Inferior parietal cortex (tissue), 1 donor: ENCODE measurements at regions not wholly inside any gene's neighbourhood (a gene's known extent, or its start where the extent isn't known, plus 50 kb on each side); places are given as distances from the start of the nearest gene placed in this dataset.
A peak's percentile ranks its signal among the peaks of the same experiment; 100 is the strongest.
"Not testable (repeated sequence)": the region's sequence is repeated elsewhere in the genome, so short reads cannot be mapped to it uniquely, and the experiment has no call there.

ENCODE experiments used
- DNase-seq: peaks from one replicate; pipeline ENCODE4 v3.0.0-alpha.2; 2016; ENCODE audit errors: extremely low spot score

DNA sequence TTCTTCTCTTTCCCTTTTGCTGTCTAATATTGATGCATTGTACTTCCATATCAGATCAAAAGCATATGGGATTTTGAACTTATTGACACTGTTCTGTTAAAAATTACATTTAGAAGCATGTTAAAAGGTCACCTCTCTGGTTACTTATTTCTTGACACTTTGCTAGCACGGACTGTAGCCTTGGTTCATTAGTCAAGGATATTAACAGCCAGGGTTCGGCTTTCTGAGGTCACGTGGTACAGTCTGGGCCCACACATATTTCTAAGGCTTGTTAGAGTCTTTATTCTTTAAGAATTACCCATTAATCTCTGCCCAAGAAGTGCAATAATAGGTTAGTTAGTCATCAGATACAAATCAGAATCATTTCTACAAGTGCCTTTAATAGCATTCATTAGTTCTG is 1035.8 kb upstream of the FANCL start:
- DNase-seq = no peak

DNA sequence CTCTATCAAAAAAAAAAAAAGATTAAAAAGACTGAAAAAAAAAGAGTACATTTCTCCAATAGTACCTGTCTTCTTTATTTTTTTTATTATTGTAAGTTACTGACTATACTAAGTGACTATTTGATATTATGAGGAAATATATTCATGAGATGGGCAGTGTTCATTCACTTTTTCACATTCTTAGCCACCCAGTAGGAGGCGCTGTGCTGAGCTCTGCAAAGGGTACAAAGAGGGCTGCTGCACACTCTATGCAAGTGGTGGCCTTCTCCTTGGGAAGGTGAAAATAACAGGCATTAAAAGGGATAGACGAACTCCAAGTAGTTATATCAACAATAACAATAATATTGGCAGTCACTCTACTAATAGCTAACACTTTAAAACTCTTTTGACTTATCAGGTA is 1034.9 kb upstream of the FANCL start:
- no peak for DNase-seq

DNA sequence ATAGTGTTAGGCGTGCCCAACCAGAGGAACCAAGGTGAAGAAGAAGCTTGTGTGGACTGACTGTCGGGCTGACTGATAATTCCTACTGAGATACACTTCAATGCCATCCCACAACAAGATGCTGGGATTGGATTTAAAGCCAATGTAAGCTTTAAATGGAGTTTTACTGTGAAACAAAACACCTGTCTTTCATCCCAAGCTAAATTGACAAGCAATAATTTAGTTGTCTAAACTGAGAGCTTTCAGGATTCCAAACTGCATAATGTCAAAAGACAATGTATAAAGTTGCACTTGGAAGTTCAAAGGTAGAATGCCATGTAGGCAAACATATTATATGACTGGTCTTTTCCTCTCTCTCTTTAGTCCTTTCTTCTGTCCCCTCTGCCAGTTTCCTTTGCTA is 1025.3 kb upstream of the FANCL start:
- no peak for DNase-seq

DNA sequence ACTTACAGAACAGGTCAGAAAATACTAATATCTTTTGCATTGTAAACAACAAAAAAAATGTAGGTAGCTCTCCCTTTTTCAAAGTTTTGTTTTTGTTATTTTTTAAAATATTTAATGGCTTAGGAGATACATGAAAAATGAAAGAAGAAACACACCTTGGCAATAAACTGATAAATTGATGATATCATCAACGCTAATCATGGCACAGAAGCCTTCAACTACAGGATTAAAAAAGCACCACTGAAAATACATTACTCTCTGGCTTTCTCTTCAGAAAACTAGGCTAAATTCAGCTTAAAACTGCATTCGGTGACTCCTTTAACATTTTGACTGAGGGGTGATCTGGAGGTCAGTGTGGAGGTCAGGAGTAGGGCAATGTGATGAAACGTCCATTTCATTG is 1018.8 kb upstream of the FANCL start:
- DNase-seq = no peak

DNA sequence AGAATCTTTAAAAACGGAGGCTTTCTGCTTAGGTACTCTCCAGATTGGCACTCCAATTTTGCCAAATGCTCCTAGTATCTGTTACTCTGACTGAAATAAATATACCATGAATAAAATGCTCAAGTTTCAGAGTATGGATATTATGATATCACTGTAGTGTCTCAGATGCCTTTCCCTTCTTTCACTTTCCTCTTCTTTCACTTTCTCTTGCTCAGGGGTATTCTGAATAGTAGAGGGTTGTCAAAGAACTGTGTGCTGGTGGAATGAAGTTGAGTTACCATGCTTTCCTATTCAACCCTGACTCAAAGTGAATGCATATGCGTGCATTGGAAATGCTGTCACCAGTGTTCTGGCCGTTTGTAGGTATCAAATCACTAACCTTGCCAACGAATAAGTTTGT is 1015.2 kb upstream of the FANCL start:
- no peak for DNase-seq

DNA sequence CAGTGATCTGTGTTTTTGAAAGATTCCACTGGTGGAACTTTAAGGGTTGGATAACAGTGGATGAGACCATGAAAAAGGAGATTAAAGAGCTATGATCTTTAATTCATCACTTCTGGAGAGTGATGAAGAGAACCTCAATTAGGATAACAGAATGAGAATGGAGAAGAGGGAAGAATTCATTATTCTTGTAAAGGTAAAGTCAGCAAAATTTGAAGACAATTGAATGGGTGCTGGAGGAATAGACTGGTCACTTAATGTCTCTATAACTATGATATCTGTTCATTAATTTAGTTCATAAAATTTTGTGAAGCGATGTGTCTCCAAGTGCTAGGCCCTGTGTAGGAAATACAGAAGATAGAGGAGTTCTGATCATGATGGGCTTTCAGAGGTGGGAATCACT is 1013.2 kb upstream of the FANCL start:
- DNase-seq = no peak

DNA sequence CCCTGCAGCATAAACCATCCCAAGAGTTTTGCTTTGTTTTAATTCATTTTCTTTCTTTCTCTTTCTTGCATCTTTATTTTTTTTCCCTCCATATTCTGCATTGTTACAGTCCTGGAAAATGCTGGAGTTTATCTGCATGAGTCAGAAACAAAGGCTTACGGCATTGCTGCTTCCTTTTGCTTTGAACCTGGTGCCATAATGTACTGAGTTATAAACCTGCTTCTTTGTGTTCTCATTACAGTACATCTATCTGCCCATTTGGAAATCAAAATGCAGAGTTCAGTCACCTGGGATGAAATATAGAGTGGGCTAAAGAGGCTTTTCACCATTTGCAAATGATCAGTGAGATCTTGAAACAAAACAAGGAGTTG is 1009.2 kb upstream of the FANCL start:
- DNase-seq = no peak

DNA sequence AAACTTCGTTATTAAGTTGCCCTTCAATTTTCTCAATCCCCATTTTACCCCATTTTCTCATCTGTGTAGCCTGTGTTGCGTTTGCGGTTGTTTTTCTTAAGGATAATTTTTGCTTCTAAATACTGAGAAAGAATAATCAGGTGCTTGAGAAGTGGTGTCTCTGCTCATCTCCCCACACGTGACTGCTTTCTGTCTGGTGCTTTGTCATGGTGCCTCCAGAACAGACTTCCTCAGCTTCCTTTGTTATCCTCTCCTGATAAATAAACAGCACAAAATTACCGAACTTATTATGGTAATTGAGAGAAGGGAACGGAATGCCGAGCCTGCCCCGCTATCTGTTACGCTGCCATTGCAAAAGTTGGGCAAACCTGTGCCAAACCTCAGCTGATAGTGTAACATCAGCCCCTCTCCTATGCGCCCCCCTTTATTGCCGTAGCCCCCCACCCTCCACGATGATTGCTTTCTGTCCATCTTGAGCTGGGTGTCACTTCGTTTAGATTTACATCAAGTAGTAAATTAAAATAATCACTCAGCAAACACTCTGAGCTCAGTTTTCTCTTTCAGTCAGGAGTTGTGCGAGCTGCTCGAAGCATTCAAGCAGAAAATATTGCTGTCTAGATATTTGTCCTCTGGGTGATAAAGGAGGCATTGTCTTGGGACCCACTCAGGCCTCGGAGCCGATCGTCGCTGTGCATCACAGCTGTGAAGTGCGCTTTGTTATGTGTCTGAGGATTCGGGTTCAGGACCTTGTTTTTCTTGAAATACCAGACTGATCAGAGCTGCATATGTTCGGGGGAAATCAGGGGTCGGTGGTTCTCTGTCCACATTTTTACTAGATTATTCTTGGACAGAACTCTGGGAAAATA is 1008.5 kb upstream of the FANCL start:
- DNase-seq = peak; percentile 60

DNA sequence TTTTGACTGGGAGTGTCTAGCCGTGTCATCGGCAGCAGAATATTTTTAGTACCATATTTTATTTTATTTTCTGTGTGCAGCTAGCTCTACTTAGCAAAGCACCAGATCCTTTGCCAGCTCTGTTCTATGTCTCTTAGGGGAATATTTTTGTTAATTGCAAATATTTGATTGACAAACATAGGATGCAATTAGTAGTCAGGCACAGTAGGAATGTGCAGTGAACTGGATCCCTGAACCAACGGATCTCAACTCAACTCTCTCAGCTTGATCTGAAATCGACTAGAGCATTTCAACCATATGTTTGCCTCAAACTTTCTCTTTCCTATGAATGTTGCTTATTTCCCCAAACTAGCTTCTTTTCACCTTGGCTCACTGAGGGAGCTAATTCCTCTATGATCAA is 998.0 kb upstream of the FANCL start:
- DNase-seq = no peak

DNA sequence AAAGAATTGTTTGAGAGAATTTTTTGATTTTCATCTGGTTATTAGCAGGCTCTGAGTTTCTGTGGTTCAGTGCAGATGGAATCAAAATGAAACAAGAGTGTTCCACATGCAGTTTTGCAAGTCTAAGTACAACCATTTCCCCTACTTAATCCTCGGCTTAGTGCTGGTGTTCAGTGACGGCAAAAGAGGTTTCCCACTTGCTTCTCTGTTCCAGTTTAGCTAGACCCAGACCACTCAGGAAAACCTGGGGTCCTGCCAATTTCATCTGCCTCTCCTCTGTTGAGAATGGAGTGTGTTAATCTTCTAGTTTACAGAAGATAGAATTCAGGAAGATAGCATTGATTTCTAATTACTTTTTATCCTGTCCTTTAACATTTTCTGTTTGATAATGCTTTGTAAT is 996.2 kb upstream of the FANCL start:
- DNase-seq = no peak

DNA sequence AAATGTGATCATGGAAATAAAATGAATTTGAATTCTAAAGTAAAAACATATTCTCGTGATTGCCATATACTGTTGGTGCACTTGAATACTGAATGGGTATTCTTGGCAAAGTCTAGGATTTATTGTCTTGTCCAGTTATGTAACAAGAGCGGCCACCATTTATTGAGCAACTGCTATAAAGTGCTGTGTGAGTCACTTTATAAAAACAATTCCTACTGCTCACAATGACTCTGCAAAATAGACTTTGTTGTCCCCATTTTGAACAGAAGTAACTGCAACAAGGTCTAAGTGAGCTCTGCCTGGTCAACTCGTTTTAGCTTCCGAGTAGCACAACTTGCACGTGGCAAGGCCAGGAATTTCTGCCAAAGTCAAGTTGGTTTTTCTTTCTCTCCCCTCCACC is 995.6 kb upstream of the FANCL start:
- no peak for DNase-seq

DNA sequence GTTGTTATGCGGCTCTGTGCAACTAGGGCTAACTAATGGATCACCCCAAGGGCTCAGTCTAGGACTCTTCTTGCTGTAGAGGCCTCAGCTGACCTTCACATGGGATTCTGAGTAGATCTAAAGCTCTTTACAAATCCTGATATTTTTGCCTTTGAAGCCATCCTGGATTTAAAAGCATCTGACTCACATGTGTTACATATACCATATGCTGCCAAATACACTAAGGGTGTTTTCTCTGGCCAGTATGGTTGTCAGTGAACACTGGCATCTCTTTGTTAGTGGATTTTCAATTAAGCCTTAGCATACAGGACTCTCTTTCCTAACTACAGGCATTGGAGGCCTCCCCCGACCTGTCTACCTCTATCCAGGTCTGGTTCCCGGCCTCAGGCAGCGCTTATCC is 992.8 kb upstream of the FANCL start:
- peak; percentile 54 for DNase-seq

DNA sequence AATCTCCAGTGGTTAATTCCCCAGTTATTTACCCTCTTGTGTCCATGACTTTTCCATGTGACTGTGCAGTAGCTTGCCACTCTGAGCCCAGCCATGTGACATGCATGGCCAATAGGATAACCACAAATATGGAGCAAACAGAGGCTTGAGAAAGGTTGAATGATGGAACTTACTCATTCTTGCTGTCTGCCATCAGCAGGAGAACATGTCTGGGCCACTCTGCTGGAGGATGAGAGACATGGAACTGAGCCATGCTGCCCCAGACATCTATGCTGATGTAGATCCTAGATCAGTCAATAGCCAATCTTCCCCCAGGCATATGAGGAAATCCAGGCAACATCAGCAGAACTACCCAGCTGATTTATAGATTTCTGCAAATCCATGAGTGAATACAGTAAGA is 992.3 kb upstream of the FANCL start:
- DNase-seq = no peak

DNA sequence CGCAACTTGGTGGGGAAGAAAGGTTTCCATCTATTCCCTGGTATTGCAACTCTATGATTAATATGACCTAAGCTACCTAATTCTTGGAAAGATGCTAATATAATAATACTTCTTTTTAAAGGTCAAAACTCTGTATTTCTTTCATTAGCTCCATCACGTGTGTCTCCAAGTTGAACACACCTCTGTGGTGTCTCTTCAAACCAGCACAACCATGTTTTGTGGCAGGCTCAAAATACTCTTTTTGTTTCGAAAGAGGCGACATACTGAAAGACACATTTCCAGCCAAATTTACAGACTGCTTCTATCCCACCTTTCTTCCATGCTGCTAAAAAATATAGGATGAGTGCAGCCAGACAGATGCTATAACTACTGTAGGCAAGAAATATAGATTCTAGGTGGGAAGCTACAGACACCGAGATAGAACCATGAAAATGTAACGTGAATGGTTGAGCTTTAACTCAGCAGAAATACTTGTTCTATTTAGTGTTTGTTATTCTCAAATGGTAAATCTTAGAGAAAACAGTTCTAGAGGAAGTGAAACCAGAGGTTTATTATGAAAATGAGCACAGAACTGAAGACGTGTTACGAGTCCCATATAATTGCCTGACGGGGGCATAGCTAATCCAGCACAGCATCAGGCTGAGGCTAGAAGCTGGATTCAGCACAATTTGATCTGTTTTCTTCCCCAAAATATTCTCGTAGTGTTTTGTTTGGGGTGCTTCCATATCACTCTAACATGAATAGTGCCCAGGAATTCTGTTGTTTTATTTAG is 991.5 kb upstream of the FANCL start:
- DNase-seq = no peak

DNA sequence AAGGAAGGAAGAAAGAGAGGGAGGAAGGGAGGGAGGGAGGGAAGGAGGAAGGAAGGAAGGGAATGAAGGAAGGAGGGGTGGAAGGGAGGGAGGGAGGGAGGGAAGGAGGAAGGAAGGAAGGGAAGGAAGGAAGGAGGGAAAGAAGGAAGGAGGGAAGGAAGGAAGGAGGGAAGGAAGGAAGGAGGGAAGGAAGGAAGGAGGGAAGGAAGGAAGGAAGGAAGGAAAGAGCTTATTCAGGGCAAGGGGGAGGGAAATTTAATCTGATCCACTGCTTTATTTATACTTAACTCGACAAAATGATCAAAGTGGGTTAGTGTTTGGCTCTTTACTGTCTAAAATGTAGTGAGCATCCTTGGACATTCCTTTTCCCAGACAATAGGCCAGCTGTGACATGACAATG is 985.2 kb upstream of the FANCL start:
- not testable (repeated sequence) for DNase-seq

DNA sequence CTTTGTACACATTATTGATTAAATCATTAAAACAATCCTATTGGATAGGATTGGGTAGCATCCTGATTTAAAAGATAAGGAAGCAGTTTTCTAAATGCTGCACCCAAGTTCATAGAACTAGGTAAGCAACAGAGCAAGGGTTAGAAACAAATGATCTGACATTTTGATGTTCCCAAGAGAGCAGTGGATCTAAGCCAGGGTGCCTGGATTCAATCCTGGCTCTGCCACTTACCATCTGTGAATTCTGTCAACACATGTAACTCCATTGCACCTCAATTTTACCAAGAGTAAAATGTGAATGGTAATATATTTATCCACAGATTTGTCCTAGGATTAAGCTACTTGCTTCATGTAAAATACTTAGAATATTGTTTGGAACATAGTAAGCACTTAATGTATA is 982.6 kb upstream of the FANCL start:
- DNase-seq = no peak

DNA sequence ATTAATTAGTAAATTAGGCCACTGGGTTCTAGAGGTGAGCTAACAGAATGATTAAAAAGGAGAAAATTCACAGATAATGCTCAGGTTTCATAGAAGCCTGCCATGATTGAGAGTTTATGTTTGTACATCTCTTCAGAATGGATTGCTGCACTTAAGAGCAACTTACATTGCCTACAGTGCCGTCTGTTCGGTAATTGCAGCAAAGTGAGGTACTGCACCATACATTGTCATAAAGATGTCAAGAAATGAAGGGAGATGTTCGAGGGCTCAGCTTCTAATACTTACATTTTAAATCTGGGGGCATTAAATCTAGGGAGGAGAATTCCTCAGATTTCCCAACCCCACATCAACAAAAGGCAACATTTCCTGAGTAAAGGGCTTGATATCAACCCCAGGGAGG is 976.2 kb upstream of the FANCL start:
- no peak for DNase-seq

DNA sequence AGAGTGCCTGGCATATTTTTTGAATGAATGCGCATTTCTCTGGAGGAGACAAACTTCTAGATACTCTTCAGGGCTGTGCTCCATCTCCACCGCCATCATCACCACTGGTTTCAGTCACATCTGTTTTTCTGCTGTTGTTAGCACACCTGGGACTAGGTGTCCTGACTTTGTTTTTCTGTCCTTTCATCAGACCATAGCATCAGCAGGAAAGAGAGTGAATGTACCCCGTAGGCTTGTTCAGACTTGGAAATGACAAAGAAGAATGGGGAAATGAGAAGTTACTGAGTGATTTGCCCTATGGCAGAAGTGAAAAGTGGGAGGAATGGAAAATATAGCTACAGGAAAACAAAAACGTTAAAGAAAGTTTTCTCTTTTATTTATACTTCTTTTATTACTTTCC is 965.2 kb upstream of the FANCL start:
- DNase-seq = no peak

DNA sequence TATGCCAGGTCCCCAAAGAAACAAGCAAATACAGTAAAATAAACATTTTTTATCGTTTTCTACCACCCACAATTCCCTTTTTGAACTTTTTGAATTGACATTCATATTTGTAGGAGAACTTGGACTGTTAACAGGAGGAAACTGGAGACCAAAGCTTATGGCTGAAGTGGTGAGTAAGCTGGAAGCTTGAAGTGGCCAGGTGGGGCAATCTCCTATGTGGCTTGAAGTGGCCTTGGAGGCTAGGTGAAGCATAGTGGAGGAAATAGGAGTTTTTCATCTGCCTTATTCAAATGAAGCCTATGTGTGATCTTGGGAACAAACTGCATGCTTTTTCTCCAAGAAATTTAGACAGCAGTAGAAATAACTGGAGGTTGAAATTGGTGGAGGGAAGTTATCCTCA is 962.9 kb upstream of the FANCL start:
- DNase-seq = no peak

DNA sequence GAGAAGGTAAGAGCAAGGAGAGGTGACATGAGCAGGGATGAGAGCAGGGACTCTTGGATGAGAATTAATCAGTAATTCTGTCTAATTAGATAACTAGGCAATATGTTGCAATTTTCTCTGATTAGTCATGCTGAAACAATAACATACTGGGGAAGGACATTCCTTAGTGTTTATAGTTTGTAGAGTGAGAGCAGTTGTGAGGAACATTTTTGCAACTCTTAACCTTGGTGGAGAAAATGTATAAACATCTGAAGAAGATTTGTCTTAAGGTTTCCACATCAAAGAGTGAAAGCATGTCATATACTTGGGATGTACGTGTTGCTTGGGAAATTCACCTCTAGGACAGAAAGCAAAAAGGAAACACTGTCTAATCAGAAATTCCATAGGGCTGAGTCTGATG is 955.4 kb upstream of the FANCL start:
- DNase-seq = no peak

DNA sequence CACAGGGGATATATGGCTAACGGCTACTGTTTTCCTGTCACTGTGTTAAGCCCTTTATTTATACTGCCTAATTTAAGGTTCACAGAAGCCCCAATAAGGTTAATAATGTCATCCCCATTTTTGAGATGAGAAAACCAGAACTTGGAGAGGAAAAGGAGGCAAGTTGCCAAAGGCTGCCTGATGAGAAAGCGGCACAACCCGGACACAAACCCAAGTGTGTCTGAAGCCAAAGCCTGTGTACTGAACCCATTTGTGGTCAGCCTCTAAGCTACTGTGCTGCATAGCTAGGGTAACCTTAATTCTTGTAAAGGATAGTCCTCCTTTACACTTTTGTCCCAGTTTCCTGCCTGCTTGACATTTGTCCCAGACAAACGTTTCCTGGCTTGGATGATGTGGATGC is 954.7 kb upstream of the FANCL start:
- DNase-seq = no peak

DNA sequence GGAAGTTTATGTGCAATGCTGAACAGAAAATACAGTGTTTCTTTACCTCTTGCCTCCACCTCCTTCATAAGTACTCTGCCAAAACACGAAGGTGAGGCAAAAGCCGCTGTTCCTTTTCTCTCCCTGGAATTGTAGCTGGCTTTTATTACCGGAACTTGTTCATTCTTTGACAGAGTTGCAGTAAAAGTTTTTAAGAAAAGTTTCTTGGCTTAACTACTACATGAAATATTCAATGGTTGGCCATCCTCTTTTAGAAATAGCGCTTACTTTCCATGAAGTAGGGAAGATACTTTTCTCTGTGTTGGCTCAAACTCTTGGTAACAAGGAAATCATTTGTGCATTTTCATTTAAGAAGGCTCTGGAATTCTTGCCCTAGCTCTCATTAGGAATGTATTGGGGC is 950.7 kb upstream of the FANCL start:
- no peak for DNase-seq

DNA sequence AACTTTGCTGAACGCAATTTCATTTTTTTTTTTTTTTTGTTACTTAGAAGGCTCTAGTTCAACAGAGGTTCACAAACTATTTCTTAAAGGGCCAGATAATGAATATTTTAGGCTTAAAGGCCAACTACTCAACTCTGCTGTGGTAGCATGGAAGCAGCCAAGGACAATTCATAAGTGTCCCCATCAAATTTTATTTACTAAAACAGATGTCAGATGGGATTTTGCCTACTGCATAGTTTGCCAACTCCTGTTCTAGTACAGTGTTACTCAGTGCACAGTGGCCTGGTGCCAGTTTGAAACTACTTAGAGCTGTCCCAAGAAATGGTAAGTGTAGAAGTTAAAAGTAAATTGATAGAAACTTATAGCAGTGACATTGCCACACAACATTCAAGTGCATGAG is 949.4 kb upstream of the FANCL start:
- DNase-seq = no peak
